Smooth muscle cell of the brain vasculature (primary cell): ENCODE measurements at regions not wholly inside any gene's neighbourhood (a gene's known extent, or its start where the extent isn't known, plus 50 kb on each side); places are given as distances from the start of the nearest gene placed in this dataset.

Experiments used
- DNase-seq: peaks from one replicate; pipeline ENCODE4 v3.0.0-alpha.2; 2012; ENCODE audit warnings: low read depth, low spot score

DNA sequence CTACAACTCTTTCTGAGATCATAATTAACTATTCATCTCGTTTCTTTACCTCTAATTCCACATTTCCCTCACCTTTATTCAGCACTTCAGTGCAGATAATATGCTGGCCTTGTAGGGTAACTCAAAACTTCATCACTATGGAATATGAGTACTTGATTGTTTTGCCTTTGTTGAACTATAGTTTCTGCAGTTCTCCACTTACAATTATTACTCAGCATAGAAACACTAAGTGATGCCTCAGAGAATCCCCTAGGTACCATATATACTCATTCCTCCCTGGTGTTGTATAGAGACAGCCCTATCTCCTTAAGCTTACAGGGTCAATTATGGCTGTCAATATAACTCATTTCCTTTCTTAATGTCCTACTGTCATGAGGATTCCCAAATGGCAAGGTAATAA, 380.6 kb upstream of the RBMS3 start:
- DNase-seq: no peak

DNA sequence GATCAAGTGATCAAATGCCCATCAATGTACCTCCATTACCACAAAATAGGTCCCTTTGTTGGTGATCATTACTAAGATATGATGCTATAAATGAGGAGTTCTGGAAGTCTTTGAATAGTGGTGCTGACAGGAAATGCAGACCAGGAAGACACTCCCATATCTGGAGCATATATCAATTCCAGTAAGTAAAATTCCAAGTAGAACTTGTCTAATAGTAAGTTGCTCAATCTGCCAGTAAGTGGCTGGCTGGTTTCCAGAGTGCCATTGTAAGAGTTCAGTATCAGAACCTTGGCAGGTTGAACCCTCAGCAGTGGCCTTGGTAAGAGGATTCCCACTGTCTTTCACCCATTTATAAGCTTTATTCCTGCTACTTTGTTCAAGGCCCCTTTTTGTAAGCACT, 379.9 kb upstream of the RBMS3 start:
- DNase-seq: no peak

GRCh38 chr3:28903171-28903601, 377.7 kb upstream of the RBMS3 start:
- no peak for DNase-seq

DNA sequence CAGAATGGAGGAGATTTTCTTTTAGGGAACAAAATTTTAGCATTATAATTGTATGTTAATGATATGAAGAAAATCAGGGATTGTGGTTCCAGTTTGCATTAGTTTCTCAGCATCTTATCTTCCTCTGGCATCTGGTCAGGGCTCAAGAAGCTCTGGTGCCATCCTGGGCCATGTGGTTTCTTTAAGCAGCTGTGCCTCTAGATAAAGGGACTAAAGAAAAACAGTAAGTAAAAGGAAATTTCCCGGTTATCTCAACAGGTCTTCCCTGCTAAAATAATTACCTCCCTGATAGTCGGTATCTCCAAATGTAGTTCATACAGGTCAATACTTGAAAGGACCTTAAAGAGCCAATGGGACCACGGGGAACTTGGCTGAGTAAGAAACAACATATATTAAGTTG, 375.1 kb upstream of the RBMS3 start:
- DNase-seq: no peak

DNA sequence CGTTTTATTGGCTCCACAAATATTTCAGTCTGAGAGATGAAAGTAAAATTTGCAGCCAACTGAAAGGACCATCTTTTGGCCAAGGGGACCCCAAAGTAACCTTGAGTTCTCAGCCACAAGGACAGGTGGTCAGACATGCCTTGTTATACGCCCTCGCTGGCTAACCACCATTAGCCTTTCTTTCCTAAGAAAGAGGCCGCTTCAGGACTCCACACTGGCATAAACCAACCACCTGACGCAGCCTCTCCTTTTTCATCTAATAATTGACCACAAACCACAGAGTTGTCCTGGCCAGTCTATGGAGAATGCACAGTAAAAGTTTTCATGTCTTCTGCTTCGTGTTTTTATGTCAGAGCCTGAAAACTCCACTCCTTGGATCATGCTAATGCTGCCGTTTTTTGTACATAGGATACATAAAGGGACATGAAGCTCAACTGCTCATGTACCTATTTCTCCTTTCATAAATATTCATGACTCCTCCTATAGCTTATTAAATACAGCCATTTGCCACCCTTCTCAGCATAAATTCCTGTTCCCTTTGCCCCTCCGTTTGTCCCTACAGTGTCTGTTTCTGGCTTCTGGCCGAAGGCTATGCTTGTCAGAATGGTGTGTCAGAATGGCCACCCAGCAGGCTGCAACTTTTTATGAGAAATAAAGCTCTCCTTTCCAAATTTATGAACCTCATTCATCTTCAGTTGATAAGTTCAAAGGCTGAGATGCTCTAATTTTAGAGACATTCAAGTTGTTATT, 374.1 kb upstream of the RBMS3 start:
- no peak for DNase-seq

DNA sequence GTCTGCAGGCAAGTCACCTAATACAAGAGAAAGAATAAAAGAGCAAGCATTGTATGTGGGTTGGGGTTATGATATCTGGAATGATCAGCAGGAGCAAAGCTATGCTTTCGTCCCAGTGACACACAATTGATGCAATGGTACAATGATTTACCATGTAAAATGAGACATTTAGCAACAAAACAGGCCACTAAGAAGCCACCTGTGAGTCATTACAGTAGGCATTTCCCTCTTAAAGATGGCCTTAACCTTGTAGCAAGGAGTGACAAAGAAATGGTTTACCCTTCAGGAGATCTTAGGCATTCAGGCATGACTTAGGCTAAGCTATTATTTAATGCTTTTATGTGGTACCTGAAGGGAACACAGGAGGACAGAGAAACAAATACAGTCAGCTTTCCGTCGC, 373.3 kb upstream of the RBMS3 start:
- DNase-seq: no peak

GRCh38 chr3:28912120-28912885, 368.6 kb upstream of the RBMS3 start:
- no peak for DNase-seq

- DNase-seq: no peak
These were observed 364.9 kb upstream of the RBMS3 start for GRCh38 chr3:28915741-28916500.

DNA sequence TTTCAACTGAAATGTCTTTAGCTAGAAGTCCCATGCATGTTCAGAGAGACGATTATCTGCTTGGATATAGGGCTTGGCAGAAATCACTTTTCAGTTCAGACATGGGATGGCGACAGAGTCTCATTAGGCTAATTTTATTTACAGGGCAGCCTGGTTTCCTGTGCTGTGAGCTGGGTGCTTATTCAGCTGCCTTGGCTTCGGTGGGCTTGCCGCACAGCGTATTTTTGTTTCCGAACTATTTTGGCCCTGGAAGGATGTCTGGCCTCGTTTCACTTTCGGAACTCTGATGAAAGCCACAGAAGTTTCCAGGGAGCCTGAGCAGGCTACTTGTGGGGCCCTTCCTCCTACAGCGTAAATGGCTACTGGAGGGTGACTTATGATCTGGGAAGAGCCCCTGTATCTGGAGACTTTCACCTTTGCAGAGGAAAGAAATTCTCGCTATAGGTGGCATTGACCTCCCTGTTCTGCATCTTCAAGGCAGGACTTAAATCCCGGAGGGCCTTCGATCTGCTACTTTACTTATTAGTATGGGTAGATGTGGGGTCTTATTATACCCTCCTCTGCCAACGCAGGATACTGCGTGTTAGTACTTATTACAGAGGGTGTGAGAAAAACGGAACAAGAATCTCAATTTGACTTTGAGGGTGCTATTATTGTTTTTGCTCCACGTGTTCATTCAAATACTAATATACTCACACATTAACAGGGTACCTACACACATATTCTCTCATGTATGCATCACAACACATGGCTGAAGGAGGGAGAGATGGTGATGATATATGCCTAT, 364.0 kb upstream of the RBMS3 start:
- DNase-seq: peak; percentile 78

DNA sequence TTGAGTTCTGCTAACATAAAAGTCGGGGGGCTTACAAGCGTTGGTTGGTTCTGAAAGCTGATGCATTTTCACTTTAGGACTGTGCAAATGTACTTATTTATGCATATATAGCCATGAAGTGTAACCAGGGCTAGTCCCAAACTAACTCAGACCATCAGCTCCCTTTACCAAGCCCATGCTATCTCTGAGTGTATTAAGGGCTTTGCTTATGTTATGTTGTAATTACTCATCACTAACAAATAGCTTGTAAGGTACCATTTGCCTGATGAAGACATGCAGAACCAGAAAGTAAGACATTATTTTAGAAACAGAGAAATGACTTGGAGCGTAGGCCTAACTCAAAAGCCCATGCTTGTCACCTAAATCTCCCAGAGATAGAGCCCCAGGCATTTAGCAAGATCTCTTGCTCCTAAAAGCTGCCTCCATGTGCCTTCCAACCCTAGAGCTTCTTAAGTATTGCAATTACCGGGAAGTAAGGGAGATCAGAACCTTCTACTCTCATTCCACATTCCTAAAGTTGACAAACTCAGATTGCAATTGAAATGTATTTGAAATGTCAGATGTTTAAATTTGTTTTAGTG, 362.9 kb upstream of the RBMS3 start:
- no peak for DNase-seq

- no peak for DNase-seq
These were observed 358.5 kb upstream of the RBMS3 start for GRCh38 chr3:28922376-28922775.

DNA sequence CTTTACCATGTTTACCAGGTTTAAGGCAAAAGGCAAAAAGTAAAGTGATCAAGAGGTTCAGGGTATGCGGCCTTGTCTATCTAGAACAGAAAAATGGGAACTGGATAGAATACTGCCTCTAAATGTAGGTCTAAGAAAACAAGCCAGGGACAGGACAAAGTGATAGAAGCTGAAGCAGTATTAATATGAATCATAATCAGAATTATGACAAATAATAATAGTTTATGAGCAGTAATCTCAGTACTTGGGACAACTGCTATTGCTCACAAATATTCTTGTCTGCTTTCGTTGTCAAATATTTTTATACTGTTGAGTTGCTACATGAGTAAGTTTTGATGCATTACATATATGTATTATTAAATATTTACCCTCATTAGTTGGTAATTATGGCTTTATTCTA, 356.9 kb upstream of the RBMS3 start:
- no peak for DNase-seq

- no peak for DNase-seq
These were observed 356.0 kb upstream of the RBMS3 start for GRCh38 chr3:28924744-28925360.

GRCh38 chr3:28933337-28933736, 347.5 kb upstream of the RBMS3 start:
- DNase-seq: no peak

DNA sequence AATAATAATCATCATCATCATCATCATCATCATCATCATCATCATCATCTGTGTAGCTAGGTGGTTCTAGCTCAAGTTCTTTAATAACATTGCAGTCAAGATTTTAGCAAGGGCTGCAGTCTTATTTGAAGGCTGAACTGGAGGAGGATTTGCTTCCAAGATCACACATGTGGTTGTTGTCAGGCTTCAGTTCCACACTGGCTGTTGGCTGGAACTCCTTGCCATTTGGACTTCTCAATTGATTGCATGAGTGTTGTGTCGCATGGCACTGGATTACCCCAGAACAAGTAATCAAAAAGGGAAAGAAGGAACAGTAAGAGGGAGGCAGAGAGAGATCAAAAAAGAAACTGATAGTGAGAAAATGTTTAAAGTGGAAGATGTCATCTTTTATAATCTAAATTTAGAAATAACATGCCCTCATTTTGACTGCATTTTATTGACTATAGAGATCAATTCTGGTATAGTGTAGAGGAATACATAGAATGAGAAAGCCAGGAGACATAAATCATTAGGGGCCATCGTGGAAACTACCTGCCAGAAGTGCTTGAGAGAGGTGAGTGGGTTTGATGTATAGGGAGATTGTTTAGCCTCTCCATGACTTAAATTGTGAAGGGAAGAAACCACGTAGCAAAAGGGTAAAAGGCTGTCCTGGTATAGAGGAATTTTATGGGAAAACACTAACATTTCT, 346.6 kb upstream of the RBMS3 start:
- no peak for DNase-seq

DNA sequence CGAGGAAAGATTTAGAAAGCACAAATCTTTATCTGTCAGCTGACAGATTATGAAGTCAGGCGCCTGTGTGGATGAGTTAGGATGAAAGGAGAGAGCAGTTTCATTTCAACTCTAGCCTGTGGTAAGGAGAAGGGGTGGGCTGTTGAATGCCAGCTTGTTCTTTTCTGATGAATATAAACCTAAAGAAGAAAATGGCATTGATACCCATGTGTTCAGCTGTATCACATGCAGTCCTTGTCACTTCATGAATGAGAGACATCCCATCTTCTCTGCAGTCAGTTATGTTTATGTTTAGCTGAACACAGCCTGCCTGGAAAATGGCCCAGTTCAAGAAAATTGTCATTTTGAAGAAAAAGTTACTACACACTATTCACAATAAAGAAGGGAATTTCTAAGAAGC, 345.7 kb upstream of the RBMS3 start:
- no peak for DNase-seq

DNA sequence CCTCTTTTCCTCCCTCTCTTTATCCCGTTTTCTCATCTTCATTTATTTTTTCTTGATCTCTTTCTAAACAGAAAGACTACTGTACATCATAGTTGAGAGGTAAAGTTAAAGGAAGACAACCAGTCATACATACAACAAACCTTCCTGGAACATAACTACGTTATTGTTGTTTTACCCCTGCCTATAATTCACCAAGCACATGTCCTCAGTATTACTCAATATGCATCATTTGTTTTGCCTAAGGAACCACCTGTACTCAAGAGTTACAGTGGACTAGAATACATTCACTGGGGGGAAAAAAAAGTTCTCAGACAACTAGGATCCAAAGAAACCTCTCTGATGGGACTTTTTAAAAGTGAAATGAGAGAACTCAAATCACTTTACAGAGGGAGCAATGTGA, 344.7 kb upstream of the RBMS3 start:
- DNase-seq: no peak

- peak; percentile 89 for DNase-seq
These were observed 340.3 kb upstream of the RBMS3 start for GRCh38 chr3:28940530-28940929.

- no peak for DNase-seq
These were observed 339.9 kb upstream of the RBMS3 start for GRCh38 chr3:28940994-28941393.

GRCh38 chr3:28947061-28947460, 333.8 kb upstream of the RBMS3 start:
- DNase-seq: no peak
